IMR-90 (cell line): ENCODE measurements at regions not wholly inside any gene's neighbourhood (a gene's known extent, or its start where the extent isn't known, plus 50 kb on each side); places are given as distances from the start of the nearest gene placed in this dataset.

Experiments used
- ATAC-seq: fragments of 200-7000 bp; cut with Tn5 transposase; 2 replicates; pipeline ENCODE4 v1.9.1; 2020; ENCODE audit warnings: low read depth, mild to moderate bottlenecking, moderate library complexity
- BruUV-seq: library from RNA; stranded (reverse); fragments of 400-500 nt; replicated peaks from 2 replicates; lab custom pipeline; 2021; lab: Mats Ljungman, UMichigan
- CTCF ChIA-PET: fragments of 300-600 bp; formaldehyde crosslinking; extraction: SDS; loops from one replicate; lab custom pipeline; 2021; ENCODE audit warnings: antibody characterized with exemption; lab: Yijun Ruan, JAX
- POLR2A ChIA-PET: fragments of 300-600 bp; sonication (Branson Sonifier 250); formaldehyde crosslinking; loops from one replicate; lab custom pipeline; 2022; ENCODE audit warnings: antibody characterized with exemption; ENCODE audit not compliant: unreplicated experiment; lab: Charles Lee
- DNase-seq: peaks from one replicate; pipeline ENCODE4 v3.0.0; 2013
- H2AFZ ChIP-seq: replicated peaks from 2 replicates; pipeline ENCODE3; 2013; ENCODE audit warnings: low read length, mild to moderate bottlenecking; ENCODE audit not compliant: poor library complexity
- H2AK5ac ChIP-seq: 2 replicates; pipeline ENCODE4 v1.6.1; 2013; ENCODE audit warnings: low read depth, low read length, inconsistent platforms
- H2AK9ac ChIP-seq: replicated peaks from 2 replicates; pipeline ENCODE3; 2013; ENCODE audit warnings: mild to moderate bottlenecking, low read depth, low read length, moderate library complexity; ENCODE audit not compliant: poor library complexity
- H2BK120ac ChIP-seq: 2 replicates; pipeline ENCODE4 v1.6.1; 2013; ENCODE audit warnings: low read depth, low read length, inconsistent platforms
- H2BK15ac ChIP-seq: 3 replicates; pipeline ENCODE4 v1.6.1; 2013; ENCODE audit warnings: low read depth, low read length, inconsistent platforms
- H2BK20ac ChIP-seq: 2 replicates; pipeline ENCODE4 v1.6.1; 2013; ENCODE audit warnings: low read depth, mild to moderate bottlenecking, inconsistent platforms, low read length, moderate library complexity
- H2BK5ac ChIP-seq: 2 replicates; pipeline ENCODE4 v1.6.1; 2013; ENCODE audit warnings: mild to moderate bottlenecking, low read depth, low read length, inconsistent platforms; ENCODE audit not compliant: poor library complexity, severe bottlenecking
- H3K14ac ChIP-seq: replicated peaks from 2 replicates; pipeline ENCODE4 v1.6.1; 2013; ENCODE audit warnings: low read depth, low read length, inconsistent platforms
- H3K18ac ChIP-seq: 2 replicates; pipeline ENCODE4 v1.6.1; 2013; ENCODE audit warnings: low read depth, low read length, control low read depth
- H3K23ac ChIP-seq: 2 replicates; pipeline ENCODE4 v1.6.1; 2013; ENCODE audit warnings: low read depth, low read length, inconsistent platforms
- H3K27ac ChIP-seq: 2 replicates; pipeline ENCODE4 v1.5.1; 2013; ENCODE audit warnings: mild to moderate bottlenecking, control low read depth, low read length; ENCODE audit not compliant: insufficient read depth
- H3K27me3 ChIP-seq: 2 replicates; pipeline ENCODE4 v1.6.1; 2013; ENCODE audit warnings: low read length; ENCODE audit not compliant: control insufficient read depth, insufficient read depth
- H3K36me3 ChIP-seq: 2 replicates; pipeline ENCODE4 v1.6.1; 2013; ENCODE audit warnings: low read length, mixed read lengths; ENCODE audit not compliant: control insufficient read depth, insufficient read depth
- H3K4ac ChIP-seq: 2 replicates; pipeline ENCODE4 v1.6.1; 2013; ENCODE audit warnings: low read depth, low read length, inconsistent platforms
- H3K4me1 ChIP-seq: 2 replicates; pipeline ENCODE4 v1.6.1; 2013; ENCODE audit warnings: low read length, mixed read lengths; ENCODE audit not compliant: control insufficient read depth, insufficient read depth
- H3K4me2 ChIP-seq: 2 replicates; pipeline ENCODE4 v1.6.1; 2013; ENCODE audit warnings: low read depth, mild to moderate bottlenecking, control low read depth, low read length, moderate library complexity
- H3K4me3 ChIP-seq: 2 replicates; pipeline ENCODE4 v1.5.1; 2013; ENCODE audit warnings: low read depth, mild to moderate bottlenecking, control low read depth, low read length, moderate library complexity; ENCODE audit not compliant: insufficient read depth
- H3K56ac ChIP-seq: 2 replicates; pipeline ENCODE4 v1.6.1; 2013; ENCODE audit warnings: low read length, inconsistent platforms; ENCODE audit not compliant: insufficient read depth; ENCODE audit errors: extremely low read depth
- H3K79me1 ChIP-seq, 2 experiments: 2 replicates each; pipeline ENCODE4 v1.6.1; 2013; ENCODE audit warnings: low read length in 2 of 2, inconsistent platforms in 1 of 2, low read depth in 1 of 2
- H3K9ac ChIP-seq: 2 replicates; pipeline ENCODE4 v1.6.1; 2013; ENCODE audit warnings: low read depth, low read length, control low read depth
- H3K9me1 ChIP-seq: 2 replicates; pipeline ENCODE4 v1.6.1; 2013; ENCODE audit warnings: low read length, inconsistent platforms; ENCODE audit not compliant: insufficient read depth
- H3K9me3 ChIP-seq: 2 replicates; pipeline ENCODE4 v1.6.1; 2013; ENCODE audit warnings: low read length; ENCODE audit not compliant: control insufficient read depth, insufficient read depth
- H4K20me1 ChIP-seq: 2 replicates; pipeline ENCODE4 v1.6.1; 2013; ENCODE audit warnings: low read length, inconsistent platforms; ENCODE audit not compliant: insufficient read depth
- H4K5ac ChIP-seq: 2 replicates; pipeline ENCODE4 v1.6.1; 2013; ENCODE audit warnings: mild to moderate bottlenecking, low read depth, low read length, control low read depth
- H4K8ac ChIP-seq, 2 experiments: 2 replicates each; pipeline ENCODE4 v1.6.1; 2013; ENCODE audit warnings: low read depth in 2 of 2, low read length in 2 of 2, control low read depth in 1 of 2, inconsistent platforms in 1 of 2
- H4K91ac ChIP-seq: 2 replicates; pipeline ENCODE4 v1.6.1; 2013; ENCODE audit warnings: low read depth, low read length, inconsistent platforms; ENCODE audit not compliant: insufficient read depth
- BHLHE40 ChIP-seq: fragments of 150-350 bp; IDR thresholded peaks from 2 replicates; pipeline ENCODE4 v1.6.1; 2016; ENCODE audit warnings: mild to moderate bottlenecking, low read depth, low read length
- CEBPB ChIP-seq: IDR thresholded peaks from 2 replicates; pipeline ENCODE4 v1.6.1; 2012; ENCODE audit warnings: low read depth, low read length, improper control_type of control experiment
- CHD1 ChIP-seq: IDR thresholded peaks from 2 replicates; pipeline ENCODE4 v1.6.1; 2012; ENCODE audit warnings: low read depth, low read length, improper control_type of control experiment
- FOS ChIP-seq: fragments of 150-350 bp; IDR thresholded peaks from 2 replicates; pipeline ENCODE4 v1.6.1; 2016; ENCODE audit warnings: low read depth, low read length
- MAFK ChIP-seq: IDR thresholded peaks from 2 replicates; pipeline ENCODE4 v1.6.1; 2012; ENCODE audit warnings: low read depth, low read length, improper control_type of control experiment
- MAZ ChIP-seq: IDR thresholded peaks from 2 replicates; pipeline ENCODE4 v1.6.1; 2012; ENCODE audit warnings: low read depth, mild to moderate bottlenecking, low read length, improper control_type of control experiment, moderate library complexity, borderline replicate concordance
- MXI1 ChIP-seq: IDR thresholded peaks from 2 replicates; pipeline ENCODE4 v1.6.1; 2012; ENCODE audit warnings: low read depth, mild to moderate bottlenecking, low read length, moderate library complexity, borderline replicate concordance
- POLR2A ChIP-seq: IDR thresholded peaks from 2 replicates; pipeline ENCODE4 v1.6.1; 2012; ENCODE audit warnings: mild to moderate bottlenecking, low read depth, low read length
- RAD21 ChIP-seq: IDR thresholded peaks from 2 replicates; pipeline ENCODE4 v1.6.1; 2012; ENCODE audit warnings: low read length, improper control_type of control experiment
- RCOR1 ChIP-seq: IDR thresholded peaks from 2 replicates; pipeline ENCODE4 v1.6.1; 2012; ENCODE audit warnings: mild to moderate bottlenecking, low read length, improper control_type of control experiment; ENCODE audit not compliant: insufficient replicate concordance
- RFX5 ChIP-seq: IDR thresholded peaks from 2 replicates; pipeline ENCODE4 v1.8.0; 2012; ENCODE audit warnings: low read depth, mild to moderate bottlenecking, low read length, moderate library complexity
- WGBS, 2 experiments: methylation state at CpG; one replicate each; pipeline versions ENCODE4 v1.1.5 to v1.1.7; 2013; ENCODE audit warnings: missing lambda C conversion rate in 2 of 2; ENCODE audit not compliant: insufficient read length in 1 of 2; ENCODE audit errors: extremely low coverage in 2 of 2; 5-methylcytosine and 5-hydroxymethylcytosine counted together
- dilution Hi-C: fragments of 300-500 bp; cut with HindIII; formaldehyde crosslinking; loops from one replicate; pipeline ENCODE4 v1.14.3; 2018; ENCODE audit warnings: low sequenced_read_pairs; ENCODE audit not compliant: unreplicated experiment
- in situ Hi-C: fragments of 300-500 bp; cut with MboI; formaldehyde crosslinking; loops from 3 replicates; pipeline ENCODE4 v1.14.3; 2019; ENCODE audit warnings: low sequenced_read_pairs, inconsistent platforms, mixed read lengths
- intact Hi-C: fragments of 100-400 bp; cut with micrococcal nuclease; formaldehyde crosslinking; loops from 2 replicates; pipeline ENCODE4 v1.10.0; 2022
- TF ChIP-seq, protein P1 (sequence below): fragments of 150-350 bp; IDR thresholded peaks from 2 replicates; pipeline ENCODE4 v1.6.1; 2017; ENCODE audit warnings: mild to moderate bottlenecking, antibody characterized with exemption, low read length, low read depth
- TF ChIP-seq, protein P2 (sequence below): conservative IDR thresholded peaks from 2 replicates; pipeline ENCODE4 v1.5.1; 2012; ENCODE audit warnings: mild to moderate bottlenecking, low read depth, low read length, improper control_type of control experiment
- TF ChIP-seq, protein P3 (sequence below): fragments of 150-350 bp; IDR thresholded peaks from 2 replicates; pipeline ENCODE4 v1.6.1; 2016; ENCODE audit warnings: low read depth, mild to moderate bottlenecking, low read length, moderate library complexity, borderline replicate concordance

DNA sequence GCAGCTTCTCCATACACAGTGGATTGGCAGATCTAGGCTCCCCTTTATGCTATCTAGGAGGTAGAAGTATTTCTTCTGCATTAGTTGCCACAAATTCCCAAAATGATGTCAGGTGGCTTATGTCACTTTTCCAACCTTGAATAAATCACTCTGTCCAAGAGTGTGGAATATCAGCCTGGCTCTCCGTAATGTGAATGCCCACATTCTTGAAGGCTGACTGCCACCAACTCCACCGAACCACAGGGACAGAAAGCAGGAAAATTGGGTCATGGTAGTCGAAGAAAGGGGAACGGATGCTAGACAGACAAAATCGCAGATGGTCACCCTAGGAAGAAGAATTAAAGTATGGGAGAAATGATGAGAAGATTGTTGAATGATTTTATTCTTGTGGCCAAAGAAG is 624.9 kb upstream of the CDH2 start:
- Histone ChIP-seq H3K9ac (no peak overlapping the region), H3K9me1 (peaks cover 4% of the 10 kb centered on the region), H3K36me3 (no peaks in the 10 kb centered on the region), H3K79me1 (no peaks in the 10 kb centered on the region), H3K27me3 (no peaks in the 10 kb centered on the region), H2BK120ac (no peak overlapping the region; the same call in 1 of the 2 replicates), H3K14ac (no peak overlapping the region; the same call in 1 of the 2 replicates), H4K8ac (0 out of 4 replicates have a peak overlapping the region, but pooled peaks of 1 of the 2 experiments have one; percentile 29), H2AFZ (no peak overlapping the region), H3K18ac (peak overlapping the region; percentile 68; the same call in 1 of the 2 replicates), H3K4me1 (peaks cover 2% of the 10 kb centered on the region; the same call in 1 of the 2 replicates), H3K56ac (no peak overlapping the region), H3K27ac (no peak overlapping the region), H3K4ac (no peak overlapping the region), H3K4me2 (no peak overlapping the region), H2BK5ac (no peak overlapping the region), H4K91ac (no peak overlapping the region), H4K5ac (no peak overlapping the region; the same call in 1 of the 2 replicates), H3K9me3 (no peaks in the 10 kb centered on the region), H2AK5ac (peak overlapping the region; percentile 77; the same call in 1 of the 2 replicates), H2BK20ac (peak overlapping the region; percentile 62; the same call in 1 of the 2 replicates), H4K20me1 (no peaks in the 10 kb centered on the region), H2AK9ac (no peak overlapping the region), H2BK15ac (no peak overlapping the region), H3K4me3 (no peak overlapping the region), H3K23ac (no peak overlapping the region)
- in situ Hi-C loops (no loop called here), intact Hi-C loops (no loop called here), dilution Hi-C loops (no loop called here)
- no peak for TF ChIP-seq MAFK
- TF ChIP-seq, protein P1, sequence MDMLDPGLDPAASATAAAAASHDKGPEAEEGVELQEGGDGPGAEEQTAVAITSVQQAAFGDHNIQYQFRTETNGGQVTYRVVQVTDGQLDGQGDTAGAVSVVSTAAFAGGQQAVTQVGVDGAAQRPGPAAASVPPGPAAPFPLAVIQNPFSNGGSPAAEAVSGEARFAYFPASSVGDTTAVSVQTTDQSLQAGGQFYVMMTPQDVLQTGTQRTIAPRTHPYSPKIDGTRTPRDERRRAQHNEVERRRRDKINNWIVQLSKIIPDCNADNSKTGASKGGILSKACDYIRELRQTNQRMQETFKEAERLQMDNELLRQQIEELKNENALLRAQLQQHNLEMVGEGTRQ: no peak
- TF ChIP-seq CEBPB: no peak
- no peak for TF ChIP-seq CHD1
- TF ChIP-seq BHLHE40: no peak
- TF ChIP-seq RFX5: no peak
- no peak for TF ChIP-seq MXI1
- no peak for TF ChIP-seq RCOR1
- TF ChIP-seq POLR2A: no peak
- no peak for TF ChIP-seq MAZ
- no peak for TF ChIP-seq FOS
- TF ChIP-seq, protein P2, sequence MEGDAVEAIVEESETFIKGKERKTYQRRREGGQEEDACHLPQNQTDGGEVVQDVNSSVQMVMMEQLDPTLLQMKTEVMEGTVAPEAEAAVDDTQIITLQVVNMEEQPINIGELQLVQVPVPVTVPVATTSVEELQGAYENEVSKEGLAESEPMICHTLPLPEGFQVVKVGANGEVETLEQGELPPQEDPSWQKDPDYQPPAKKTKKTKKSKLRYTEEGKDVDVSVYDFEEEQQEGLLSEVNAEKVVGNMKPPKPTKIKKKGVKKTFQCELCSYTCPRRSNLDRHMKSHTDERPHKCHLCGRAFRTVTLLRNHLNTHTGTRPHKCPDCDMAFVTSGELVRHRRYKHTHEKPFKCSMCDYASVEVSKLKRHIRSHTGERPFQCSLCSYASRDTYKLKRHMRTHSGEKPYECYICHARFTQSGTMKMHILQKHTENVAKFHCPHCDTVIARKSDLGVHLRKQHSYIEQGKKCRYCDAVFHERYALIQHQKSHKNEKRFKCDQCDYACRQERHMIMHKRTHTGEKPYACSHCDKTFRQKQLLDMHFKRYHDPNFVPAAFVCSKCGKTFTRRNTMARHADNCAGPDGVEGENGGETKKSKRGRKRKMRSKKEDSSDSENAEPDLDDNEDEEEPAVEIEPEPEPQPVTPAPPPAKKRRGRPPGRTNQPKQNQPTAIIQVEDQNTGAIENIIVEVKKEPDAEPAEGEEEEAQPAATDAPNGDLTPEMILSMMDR: no peak
- TF ChIP-seq, protein P3, sequence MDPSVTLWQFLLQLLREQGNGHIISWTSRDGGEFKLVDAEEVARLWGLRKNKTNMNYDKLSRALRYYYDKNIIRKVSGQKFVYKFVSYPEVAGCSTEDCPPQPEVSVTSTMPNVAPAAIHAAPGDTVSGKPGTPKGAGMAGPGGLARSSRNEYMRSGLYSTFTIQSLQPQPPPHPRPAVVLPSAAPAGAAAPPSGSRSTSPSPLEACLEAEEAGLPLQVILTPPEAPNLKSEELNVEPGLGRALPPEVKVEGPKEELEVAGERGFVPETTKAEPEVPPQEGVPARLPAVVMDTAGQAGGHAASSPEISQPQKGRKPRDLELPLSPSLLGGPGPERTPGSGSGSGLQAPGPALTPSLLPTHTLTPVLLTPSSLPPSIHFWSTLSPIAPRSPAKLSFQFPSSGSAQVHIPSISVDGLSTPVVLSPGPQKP: no peak
- TF ChIP-seq RAD21: no peak
- BruUV-seq: no TSS peak
- ChIA-PET POLR2A (no interaction called here), CTCF (no interaction called here)
- DNase-seq (no peak), ATAC-seq (no peak)
- WGBS, 2 experiments: no CpG with 5 or more reads among the region's 5 CpGs
